AG04449 (cell line): ENCODE measurements at regions not wholly inside any gene's neighbourhood (a gene's known extent, or its start where the extent isn't known, plus 50 kb on each side); places are given as distances from the start of the nearest gene placed in this dataset.

ENCODE experiments used
- CTCF ChIA-PET: fragments of 350-600 bp; formaldehyde crosslinking; extraction: SDS; loops from one replicate; lab custom pipeline; 2021; ENCODE audit warnings: antibody characterized with exemption; lab: Yijun Ruan, JAX
- POLR2A ChIA-PET: fragments of 400-600, 350-600 bp; formaldehyde crosslinking; extraction: SDS; loops from one replicate; lab custom pipeline; 2020; ENCODE audit warnings: antibody characterized with exemption, inconsistent platforms; lab: Yijun Ruan, JAX
- DNase-seq: peaks from one replicate; pipeline ENCODE4 v3.0.0-alpha.2; 2010; ENCODE audit warnings: low read depth, low spot score
- H3K4me3 ChIP-seq: 2 replicates; pipeline ENCODE4 v1.5.1; 2011; ENCODE audit warnings: low read depth, mild to moderate bottlenecking, control low read depth, low read length
- CTCF ChIP-seq: IDR thresholded peaks from one replicate; pipeline ENCODE4 v1.5.1; 2011; ENCODE audit warnings: mild to moderate bottlenecking, moderate library complexity, low read length, control low read depth, inconsistent platforms; ENCODE audit not compliant: insufficient read depth; ENCODE audit errors: missing control alignments

- DNase-seq = no peak
- no peak for TF ChIP-seq CTCF
- ChIA-PET POLR2A (no interaction called here), CTCF (interaction anchor here (1.0 to 3.2 kb wide), 14 partner anchors 9 to 1089 kb away, joined by 3 to 20 read pairs (median 6); no protein-coding TSS in a partner anchor)
- no peak overlapping the region for H3K4me3 ChIP-seq
These were observed 137.5 kb downstream of the ZNF674 start for GRCh38 chrX:46407753-46408130.

- ChIA-PET POLR2A (no interaction called here), CTCF (interaction anchor here (1.0 to 3.2 kb wide), 11 partner anchors 9 to 1088 kb away, joined by 3 to 20 read pairs (median 6); no protein-coding TSS in a partner anchor)
- no peak overlapping the region for H3K4me3 ChIP-seq
- no peak for TF ChIP-seq CTCF
- DNase-seq = no peak
These were observed 138.0 kb downstream of the ZNF674 start for GRCh38 chrX:46407036-46407752.

- CTCF ChIA-PET = interaction anchor here (0.9 to 1.7 kb wide), 2 partner anchors 18 to 28 kb away, joined by 3 to 4 read pairs; no protein-coding TSS in a partner anchor
- no peak for DNase-seq
- H3K4me3 ChIP-seq = no peak overlapping the region
- POLR2A ChIA-PET = no interaction called here
- TF ChIP-seq CTCF = no peak
These were observed 140.4 kb downstream of the ZNF674 start for GRCh38 chrX:46404774-46405173.

- TF ChIP-seq CTCF = no peak
- no peak for DNase-seq
- no peak overlapping the region for H3K4me3 ChIP-seq
- POLR2A ChIA-PET = no interaction called here
- CTCF ChIA-PET = no interaction called here
These were observed 144.4 kb downstream of the ZNF674 start for GRCh38 chrX:46400530-46401443.

GRCh38 chrX:46398874-46399273 is 146.3 kb downstream of the ZNF674 start:
- H3K4me3 ChIP-seq = no peak overlapping the region
- POLR2A ChIA-PET = no interaction called here
- CTCF ChIA-PET = interaction anchor here (1.4 kb wide), 2 partner anchors 8 to 9 kb away, joined by 3 to 6 read pairs; no protein-coding TSS in a partner anchor
- DNase-seq = no peak
- TF ChIP-seq CTCF = no peak

- H3K4me3 ChIP-seq = no peak overlapping the region
- no peak for DNase-seq
- TF ChIP-seq CTCF = no peak
- CTCF ChIA-PET = interaction anchor here (1.4 kb wide), 1 partner anchor 9 kb away, joined by 3 read pairs; no protein-coding TSS in a partner anchor
- POLR2A ChIA-PET = no interaction called here
These were observed 147.1 kb downstream of the ZNF674 start for GRCh38 chrX:46398126-46398525.
